Muscle of back (tissue), 3 donors: ENCODE measurements at regions not wholly inside any gene's neighbourhood (a gene's known extent, or its start where the extent isn't known, plus 50 kb on each side); places are given as distances from the start of the nearest gene placed in this dataset.

Source experiments
- DNase-seq, 3 donors: peaks; one replicate each; pipeline versions ENCODE4 v3.0.0 to v3.0.0-alpha.2; 2013

GRCh38 chr22:48605125-48605524 lies 1222.5 kb downstream of the BRD1 start:
- no peak for DNase-seq

GRCh38 chr22:48603621-48604320 lies 1223.9 kb downstream of the BRD1 start:
- no peak for DNase-seq

- DNase-seq = no peak
Observed at GRCh38 chr22:48602805-48603518, 1224.7 kb downstream of the BRD1 start.

- no peak for DNase-seq
Observed at GRCh38 chr22:48600681-48601080, 1227.0 kb downstream of the BRD1 start.

GRCh38 chr22:48600171-48600570 lies 1227.5 kb downstream of the BRD1 start:
- DNase-seq = no peak

GRCh38 chr22:48599346-48599745 lies 1228.3 kb downstream of the BRD1 start:
- DNase-seq = no peak

- no peak for DNase-seq
Observed at GRCh38 chr22:48596111-48596850, 1231.4 kb downstream of the BRD1 start.

GRCh38 chr22:48595511-48595905 lies 1232.2 kb downstream of the BRD1 start:
- no peak for DNase-seq

- DNase-seq = no peak
Observed at GRCh38 chr22:48594757-48595510, 1232.7 kb downstream of the BRD1 start.

- DNase-seq = no peak
Observed at GRCh38 chr22:48594016-48594756, 1233.5 kb downstream of the BRD1 start.

- no peak for DNase-seq
Observed at GRCh38 chr22:48593551-48593950, 1234.1 kb downstream of the BRD1 start.

GRCh38 chr22:48592931-48593330 lies 1234.7 kb downstream of the BRD1 start:
- no peak for DNase-seq

- no peak for DNase-seq
Observed at GRCh38 chr22:48592488-48592887, 1235.2 kb downstream of the BRD1 start.

- DNase-seq = no peak
Observed at GRCh38 chr22:48592066-48592345, 1235.7 kb downstream of the BRD1 start.

- DNase-seq = no peak
Observed at GRCh38 chr22:48591286-48592065, 1236.2 kb downstream of the BRD1 start.

GRCh38 chr22:48589901-48590300 lies 1237.8 kb downstream of the BRD1 start:
- no peak for DNase-seq

GRCh38 chr22:48588878-48589450 lies 1238.7 kb downstream of the BRD1 start:
- no peak for DNase-seq

- no peak for DNase-seq
Observed at GRCh38 chr22:48588151-48588877, 1239.4 kb downstream of the BRD1 start.

- no peak for DNase-seq
Observed at GRCh38 chr22:48587236-48587865, 1240.3 kb downstream of the BRD1 start.
